Anterior cingulate cortex (tissue), 58 donors: ENCODE measurements at regions not wholly inside any gene's neighbourhood (a gene's known extent, or its start where the extent isn't known, plus 50 kb on each side); places are given as distances from the start of the nearest gene placed in this dataset.

Experiments used
- DNase-seq, 58 donors: peaks; one replicate each; lab custom pipeline; 2025; lab: John Stamatoyannopoulos, UW

DNA sequence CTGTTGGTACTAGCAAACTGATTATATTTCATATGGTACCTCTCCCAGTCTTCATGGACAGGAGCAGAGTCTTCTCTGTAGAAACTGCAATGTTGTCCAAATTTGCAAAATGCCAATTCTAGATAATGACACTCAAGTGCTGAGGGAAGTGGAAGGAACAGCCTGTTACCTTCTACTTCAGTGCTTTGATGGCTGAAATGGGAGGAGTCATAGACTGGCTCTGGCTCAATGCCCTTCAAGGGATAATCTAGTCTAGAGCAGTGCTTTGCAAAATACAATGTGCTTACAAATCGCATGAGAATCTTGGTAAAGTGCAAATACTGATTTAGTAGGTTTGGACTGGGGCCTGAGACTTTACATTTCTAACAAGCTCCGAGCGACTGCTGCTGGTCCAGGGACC, 51.7 kb upstream of the ACP3 start:
- no peak for DNase-seq

DNA sequence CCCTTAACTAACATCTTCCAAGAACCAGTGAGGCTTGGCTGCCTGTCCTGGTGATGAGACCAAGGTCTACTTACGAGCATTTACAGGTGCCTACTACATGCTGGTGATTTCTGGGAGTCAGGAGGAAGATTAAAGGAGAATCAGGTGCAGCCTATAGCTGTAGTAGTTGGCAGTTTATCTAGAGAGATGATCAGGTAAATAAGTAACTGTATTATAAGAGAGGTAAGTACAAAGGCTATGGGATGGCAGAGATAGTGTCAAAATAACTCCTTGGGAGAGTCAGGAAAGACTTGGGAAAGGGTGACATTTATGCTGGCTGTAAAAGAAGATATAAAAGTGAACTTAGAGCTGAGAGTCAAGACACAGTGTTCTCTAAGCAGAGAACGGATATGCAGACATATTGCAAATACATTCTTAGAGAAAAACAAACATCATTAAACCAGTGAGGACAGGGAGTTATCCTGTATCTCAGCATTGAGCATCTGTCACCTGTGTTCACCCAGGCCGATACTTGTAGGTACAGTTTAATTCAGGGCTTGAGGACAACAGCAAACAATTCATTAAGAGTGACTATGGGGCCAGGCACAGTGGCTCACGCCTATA, 49.7 kb upstream of the ACP3 start:
- DNase-seq, result no peak
